GM18498 (cell line): ENCODE measurements at regions not wholly inside any gene's neighbourhood (a gene's known extent, or its start where the extent isn't known, plus 50 kb on each side); places are given as distances from the start of the nearest gene placed in this dataset.
A peak's percentile ranks its signal among the peaks of the same experiment; 100 is the strongest.
"Not testable (repeated sequence)": the region's sequence is repeated elsewhere in the genome, so short reads cannot be mapped to it uniquely, and the experiment has no call there.

Experiments used
- ATAC-seq: cut with Tn5 transposase; IDR thresholded peaks from one replicate; pipeline ENCODE4 v1.9.1; 2021; ENCODE audit warnings: mild to moderate bottlenecking, moderate library complexity; ENCODE audit not compliant: unreplicated experiment

- peak; percentile 70 for ATAC-seq
Observed at GRCh38 chr17:71849783-71850768, 270.7 kb upstream of the SOX9 start.

DNA sequence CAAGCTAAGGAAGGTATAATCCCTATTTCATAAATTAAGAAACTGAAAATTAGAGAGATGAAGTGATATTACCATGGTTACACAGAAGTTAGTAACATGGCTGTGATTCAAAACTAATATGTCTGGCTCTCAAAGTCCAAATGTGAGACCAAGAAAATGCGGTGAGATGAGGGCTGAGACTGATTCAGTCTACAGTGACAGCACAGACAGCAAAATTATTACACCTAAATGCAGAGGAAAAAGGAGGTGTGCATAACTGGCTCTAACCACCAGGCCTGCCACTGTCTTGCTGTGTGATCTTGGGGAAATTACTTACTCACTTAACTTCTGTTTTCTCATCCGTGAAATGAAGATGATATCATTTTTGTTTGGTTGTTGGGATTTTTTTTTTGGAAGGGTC is 270.0 kb upstream of the SOX9 start:
- ATAC-seq = peak; percentile 44

- no peak for ATAC-seq
Observed at GRCh38 chr17:71855010-71855409, 265.8 kb upstream of the SOX9 start.

DNA sequence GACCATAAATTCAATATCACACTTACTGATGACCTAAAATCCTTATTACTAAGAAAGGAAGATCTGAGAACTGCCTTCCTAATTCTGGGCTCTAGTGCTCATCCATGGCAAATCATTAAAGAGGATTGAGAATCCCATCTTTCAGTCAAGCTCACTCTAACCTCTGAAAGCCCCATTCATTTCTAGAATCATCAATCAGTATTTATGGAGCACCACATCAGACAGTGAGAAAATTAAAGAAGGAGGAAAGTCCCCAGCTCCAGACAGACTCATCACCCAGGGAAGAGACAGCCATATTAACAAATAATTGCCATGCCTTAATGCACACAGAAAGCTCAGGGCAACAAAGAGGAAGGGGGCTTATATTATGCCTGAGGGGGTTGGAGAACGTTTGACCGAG is 256.1 kb upstream of the SOX9 start:
- no peak for ATAC-seq

DNA sequence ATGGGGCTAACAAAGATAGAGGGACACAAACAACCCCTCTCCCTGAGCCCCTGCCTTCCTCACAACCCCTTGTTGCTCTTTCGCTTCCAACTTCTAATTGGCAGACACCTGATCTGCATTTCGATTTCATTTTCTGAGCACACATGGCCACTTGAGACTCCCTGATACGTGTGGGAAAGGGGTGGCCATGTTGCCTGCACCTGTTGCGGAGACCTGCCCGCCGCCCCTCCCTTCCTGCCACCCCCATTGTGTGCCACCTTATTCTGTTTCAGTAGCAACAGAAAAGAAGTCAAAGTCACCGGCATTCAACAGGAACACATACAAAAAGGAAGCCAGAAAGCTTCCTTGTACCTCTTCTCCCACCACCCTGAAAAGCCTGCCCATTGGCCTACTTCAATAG is 254.7 kb upstream of the SOX9 start:
- no peak for ATAC-seq

- no peak for ATAC-seq
Observed at GRCh38 chr17:71869293-71869692, 251.5 kb upstream of the SOX9 start.

GRCh38 chr17:71869841-71870545 is 250.8 kb upstream of the SOX9 start:
- ATAC-seq = no peak

- ATAC-seq = no peak
Observed at GRCh38 chr17:71870546-71870862, 250.3 kb upstream of the SOX9 start.

DNA sequence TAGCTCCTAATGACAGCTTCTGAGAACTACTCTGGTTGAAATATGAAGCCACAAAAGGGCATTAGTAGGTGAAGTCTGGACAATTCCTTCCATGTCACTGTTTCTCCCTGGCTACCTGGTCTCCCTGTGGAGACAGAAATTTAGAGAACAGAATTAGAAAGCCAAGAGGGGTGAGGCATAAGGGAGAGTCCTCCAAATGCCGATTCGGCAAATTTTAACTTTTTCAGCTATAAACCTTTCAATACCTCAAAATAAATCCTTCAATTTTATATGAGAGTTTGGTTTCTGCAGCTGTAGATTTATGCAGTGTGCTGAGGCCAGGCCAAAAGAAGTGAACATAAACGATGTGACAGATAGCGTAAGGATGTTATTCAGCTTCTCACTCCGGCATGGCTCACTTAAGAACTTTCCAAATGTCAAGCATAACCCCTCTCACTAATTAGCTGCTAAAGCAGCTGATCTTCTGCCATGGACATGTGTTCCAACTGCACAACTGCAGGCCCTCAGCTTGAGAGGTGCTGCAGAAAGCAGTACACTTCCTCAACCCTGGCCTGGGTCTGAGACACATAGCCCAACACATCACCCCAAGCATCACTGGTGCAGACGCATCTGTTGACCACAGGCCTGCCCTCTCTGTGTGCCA is 247.9 kb upstream of the SOX9 start:
- no peak for ATAC-seq

GRCh38 chr17:71874773-71875172 is 246.0 kb upstream of the SOX9 start:
- not testable (repeated sequence) for ATAC-seq

GRCh38 chr17:71878271-71878670 is 242.5 kb upstream of the SOX9 start:
- ATAC-seq = no peak

DNA sequence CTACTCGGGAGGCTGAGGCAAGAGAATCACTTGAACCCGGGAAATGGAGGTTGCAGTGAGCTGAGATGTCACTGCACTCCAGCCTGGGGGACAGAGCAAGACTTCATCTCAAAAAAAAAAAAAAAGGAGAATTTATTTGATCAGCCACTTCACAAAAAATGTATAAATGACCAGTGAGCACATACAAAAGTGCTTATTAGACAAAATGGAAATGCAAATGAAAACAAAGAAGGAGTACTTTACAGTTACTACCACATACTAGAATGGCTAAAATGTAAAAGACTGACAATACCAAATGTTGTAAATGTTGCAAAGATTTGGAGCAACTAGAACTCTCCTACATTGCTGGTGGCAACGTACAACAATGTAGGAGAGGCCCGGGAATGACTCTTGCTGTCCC is 241.8 kb upstream of the SOX9 start:
- ATAC-seq = no peak

DNA sequence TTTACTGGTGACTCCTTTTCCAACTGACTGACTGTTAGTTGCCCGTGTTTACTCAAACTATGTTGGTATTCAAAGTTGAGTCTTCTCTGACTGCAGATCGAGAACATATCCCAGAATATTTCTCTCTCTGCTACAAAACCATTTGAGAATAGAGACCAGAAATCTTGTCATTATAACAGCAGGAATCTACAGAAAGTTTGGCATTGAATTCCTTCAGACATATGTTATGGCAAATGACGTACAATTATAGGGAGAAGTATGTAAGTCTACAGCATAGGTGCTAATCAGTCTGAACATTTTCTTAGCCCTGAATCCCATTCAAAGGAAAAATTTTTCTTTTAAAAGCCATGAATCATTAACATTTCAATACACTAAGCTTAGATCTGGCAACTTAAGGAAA is 239.8 kb upstream of the SOX9 start:
- no peak for ATAC-seq

DNA sequence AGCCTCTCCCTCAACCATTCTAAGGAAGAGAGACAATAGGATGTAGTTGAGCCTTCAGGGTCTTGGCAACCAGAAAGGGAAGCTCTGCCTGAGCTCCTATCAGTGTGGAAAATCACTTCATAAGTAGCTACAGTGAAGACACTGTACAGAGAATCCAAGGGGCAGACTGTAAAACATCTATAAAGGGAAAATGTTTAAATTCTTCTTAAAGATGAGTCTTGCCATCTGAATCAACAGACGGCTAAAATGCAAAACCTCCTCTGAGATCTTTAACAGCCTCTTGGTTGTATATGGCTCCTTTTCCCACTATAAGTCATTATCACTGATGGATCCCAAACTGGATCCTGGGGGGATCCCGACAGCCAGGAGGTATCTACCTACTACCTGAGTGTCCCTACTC is 239.2 kb upstream of the SOX9 start:
- no peak for ATAC-seq

DNA sequence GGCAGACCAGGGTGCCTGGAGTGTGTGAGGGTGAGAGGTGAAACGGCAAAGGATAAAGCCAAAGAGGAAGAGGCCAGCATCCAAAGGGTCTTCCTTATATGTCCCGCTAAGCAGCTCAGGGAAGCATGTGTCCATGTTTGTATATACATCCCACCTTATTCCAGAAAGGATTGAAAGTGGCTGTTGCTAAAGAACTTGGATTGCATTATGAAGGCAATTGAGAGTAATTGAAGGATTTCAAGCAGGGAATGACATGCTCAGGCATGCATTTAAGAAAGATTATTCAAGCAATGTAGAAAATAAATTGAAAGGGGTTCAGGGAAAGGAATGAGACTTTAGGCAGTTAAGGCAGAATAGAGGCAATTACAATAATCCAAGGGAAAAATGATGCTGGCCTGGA is 237.6 kb upstream of the SOX9 start:
- no peak for ATAC-seq

DNA sequence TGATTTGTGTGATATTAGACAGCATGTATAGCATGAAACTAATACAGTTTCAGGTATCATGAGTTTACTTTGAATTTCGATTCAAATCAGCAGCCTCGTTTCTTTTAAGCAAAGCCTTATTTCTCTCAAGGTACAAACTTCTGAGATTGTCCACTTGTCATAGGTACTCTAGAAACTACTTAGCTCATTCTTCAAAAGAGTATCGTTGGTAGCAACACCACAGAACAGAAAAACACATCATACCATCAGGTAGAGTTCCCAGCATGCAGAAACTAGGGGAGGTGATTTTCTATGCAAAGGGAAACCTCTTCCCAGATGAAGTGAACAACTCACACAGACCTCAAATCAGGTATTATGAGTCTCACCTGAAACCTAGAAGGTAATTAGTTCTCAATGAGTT is 237.0 kb upstream of the SOX9 start:
- ATAC-seq = no peak

DNA sequence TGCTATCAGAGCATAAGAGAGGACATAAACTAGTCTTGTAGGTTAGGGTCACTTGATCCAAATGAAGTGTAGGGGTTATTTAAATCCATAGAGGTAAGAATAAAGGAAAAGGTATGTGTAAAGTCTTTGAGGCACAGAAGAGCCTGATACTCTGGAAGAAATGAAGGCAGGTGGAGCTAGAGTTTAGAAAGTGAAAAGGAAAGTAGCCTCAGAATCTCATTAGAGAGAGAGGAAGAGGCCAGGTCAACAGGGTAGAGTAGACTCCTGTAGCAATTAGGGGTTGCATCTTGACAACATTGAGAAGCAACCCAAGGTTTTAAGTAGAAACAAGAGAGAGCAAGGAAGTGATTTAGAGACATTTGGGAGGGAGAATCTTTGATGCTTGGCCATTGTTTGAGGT is 235.2 kb upstream of the SOX9 start:
- ATAC-seq = no peak

DNA sequence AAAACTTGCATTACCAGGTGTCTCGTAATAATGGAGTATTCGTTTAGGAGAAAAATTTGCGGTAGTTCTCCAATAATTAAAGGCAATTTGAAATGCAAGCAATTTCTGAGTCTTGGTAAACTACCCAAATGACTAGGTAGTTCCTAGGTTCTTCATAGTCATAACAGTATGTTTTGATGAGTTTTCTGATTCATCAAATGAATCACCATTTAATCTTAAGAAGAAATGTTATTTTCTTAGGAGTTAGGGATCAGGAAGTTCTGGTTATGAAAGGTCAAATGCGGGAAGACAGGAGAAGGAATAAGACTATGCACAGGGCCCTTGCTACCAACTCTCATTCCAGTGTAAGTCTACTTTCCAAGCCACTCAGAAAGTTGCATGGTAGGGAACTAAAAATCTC is 221.5 kb upstream of the SOX9 start:
- ATAC-seq = no peak

GRCh38 chr17:71900621-71901229 is 220.1 kb upstream of the SOX9 start:
- ATAC-seq = no peak

- no peak for ATAC-seq
Observed at GRCh38 chr17:71902894-71903506, 217.8 kb upstream of the SOX9 start.
